ENCODE measurements at regions not wholly inside any gene's neighbourhood (a gene's known extent, or its start where the extent isn't known, plus 50 kb on each side); places are given as distances from the start of the nearest gene placed in this dataset.

- DNase-seq = no peak
These were observed 828.4 kb downstream of the VGLL3 start for GRCh38 chr3:86162521-86162920.

GRCh38 chr3:86161493-86161892 lies 829.5 kb downstream of the VGLL3 start:
- DNase-seq = no peak

- no peak for DNase-seq
These were observed 838.3 kb downstream of the VGLL3 start for GRCh38 chr3:86152620-86153019.

- DNase-seq = no peak
These were observed 841.9 kb downstream of the VGLL3 start for GRCh38 chr3:86149054-86149453.

- no peak for DNase-seq
These were observed 843.8 kb downstream of the VGLL3 start for GRCh38 chr3:86147119-86147518.

- DNase-seq = no peak
These were observed 864.4 kb downstream of the VGLL3 start for GRCh38 chr3:86126552-86126951.

Measured in NCI-H524 treated with DMSO at 0.1 percent for 48 hours (cell line).